ENCODE measurements at regions not wholly inside any gene's neighbourhood (a gene's known extent, or its start where the extent isn't known, plus 50 kb on each side); places are given as distances from the start of the nearest gene placed in this dataset.

DNA sequence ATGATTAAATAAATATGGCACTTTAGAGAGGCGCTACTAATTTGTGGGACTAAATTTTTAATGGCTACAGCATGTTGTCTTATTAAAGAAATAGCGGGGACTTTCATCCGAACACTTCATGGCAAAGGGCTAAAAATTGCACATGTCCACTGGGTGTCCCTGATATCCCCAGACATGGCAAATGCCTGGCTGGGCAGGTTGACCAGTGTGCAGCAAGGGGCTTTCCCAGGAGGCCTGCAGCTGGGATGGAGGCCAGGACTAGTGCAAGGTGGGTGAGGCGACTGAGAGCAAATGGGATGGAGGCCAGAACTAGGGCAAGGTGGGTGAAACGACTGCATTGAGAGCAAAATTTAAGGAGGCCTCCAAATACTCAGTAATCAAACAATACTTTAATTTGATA is 167.4 kb upstream of the SMAD3 start:
- Histone ChIP-seq H2AFZ (replicated peaks; ENCODE audit: low read length, poor library complexity) (no peak overlapping the region), H2BK20ac (ENCODE audit: low read depth, low read length) (no peak overlapping the region), H3K36me3 (ENCODE audit: control insufficient read depth, insufficient read depth, low read length) (no peaks in the 10 kb centered on the region), H3K14ac (replicated peaks; ENCODE audit: low read depth, low read length) (no peak overlapping the region), H4K8ac (ENCODE audit: low read depth in 2 of 2, low read length in 2 of 2) (no peak overlapping the region), H4K91ac (ENCODE audit: insufficient read depth, low read depth, low read length) (no peak overlapping the region), H3K18ac (ENCODE audit: low read depth, low read length) (no peak overlapping the region), H3K9me3 (ENCODE audit: control insufficient read depth, insufficient read depth, low read length) (no peaks in the 10 kb centered on the region), H4K5ac (ENCODE audit: low read depth, low read length) (no peak overlapping the region), H3K23ac (ENCODE audit: low read depth, low read length) (no peak overlapping the region), H2AK5ac (ENCODE audit: low read depth, low read length) (no peak overlapping the region), H3K4me1 (ENCODE audit: control insufficient read depth, insufficient read depth, low read length) (peaks cover 6% of the 10 kb centered on the region; the same call in 1 of the 2 replicates), H4K20me1 (ENCODE audit: insufficient read depth, low read length) (no peaks in the 10 kb centered on the region), H2BK15ac (ENCODE audit: low read depth, low read length) (no peak overlapping the region), H3K79me1 (ENCODE audit: low read depth in 1 of 2, low read length in 2 of 2) (peaks cover 0 to 4% of the 10 kb centered on the region in 2 experiments; a peak in 1 of 4 replicates), H3K9ac (ENCODE audit: low read depth, low read length) (no peak overlapping the region), H3K27ac (ENCODE audit: insufficient read depth, low read length) (no peak overlapping the region), H3K4me2 (ENCODE audit: low read depth, low read length) (no peak overlapping the region), H3K4ac (ENCODE audit: low read depth, low read length) (no peak overlapping the region), H3K9me1 (ENCODE audit: insufficient read depth, low read length) (peaks cover 18% of the 10 kb centered on the region), H3K27me3 (ENCODE audit: control insufficient read depth, insufficient read depth, low read length) (no peaks in the 10 kb centered on the region), H2BK5ac (ENCODE audit: low read depth, low read length, poor library complexity, severe bottlenecking) (no peak overlapping the region), H2BK120ac (ENCODE audit: low read depth, low read length) (no peak overlapping the region), H3K56ac (ENCODE audit: extremely low read depth, insufficient read depth, low read length) (no peak overlapping the region), H2AK9ac (replicated peaks; ENCODE audit: low read depth, low read length, poor library complexity) (no peak overlapping the region), H3K4me3 (ENCODE audit: insufficient read depth, low read depth, low read length) (no peak overlapping the region)
- DNase-seq (no peak), ATAC-seq (ENCODE audit: low read depth) (no peak)
- ChIA-PET POLR2A (ENCODE audit: unreplicated experiment) (no interaction called here), CTCF (no interaction called here)
- WGBS, 2 experiments (ENCODE audit: extremely low coverage in 2 of 2, insufficient read length in 1 of 2): 96% methylated on average over 3 of the region's 5 CpGs; no CpG with 5 or more reads in 1 of the 2 experiments
- intact Hi-C loops (cut with micrococcal nuclease) (no loop called here), in situ Hi-C loops (cut with MboI; ENCODE audit: low sequenced_read_pairs) (no loop called here), dilution Hi-C loops (cut with HindIII; ENCODE audit: low sequenced_read_pairs, unreplicated experiment) (no loop called here)
- TF ChIP-seq BHLHE40 (IDR thresholded peaks at IDR 0.05; ENCODE audit: low read depth, low read length): no peak
- TF ChIP-seq CEBPB (IDR thresholded peaks at IDR 0.05; ENCODE audit: low read depth, low read length): no peak
- TF ChIP-seq POLR2A (IDR thresholded peaks at IDR 0.05; ENCODE audit: low read depth, low read length): no peak
- TF ChIP-seq MXI1 (IDR thresholded peaks at IDR 0.05; ENCODE audit: borderline replicate concordance, low read depth, low read length): no peak
- no TSS peak for BruUV-seq (replicated peaks)
